ENCODE measurements at regions not wholly inside any gene's neighbourhood (a gene's known extent, or its start where the extent isn't known, plus 50 kb on each side); places are given as distances from the start of the nearest gene placed in this dataset.

GRCh38 chr3:86547692-86548091 is 443.3 kb downstream of the VGLL3 start:
- ATAC-seq = no peak

DNA sequence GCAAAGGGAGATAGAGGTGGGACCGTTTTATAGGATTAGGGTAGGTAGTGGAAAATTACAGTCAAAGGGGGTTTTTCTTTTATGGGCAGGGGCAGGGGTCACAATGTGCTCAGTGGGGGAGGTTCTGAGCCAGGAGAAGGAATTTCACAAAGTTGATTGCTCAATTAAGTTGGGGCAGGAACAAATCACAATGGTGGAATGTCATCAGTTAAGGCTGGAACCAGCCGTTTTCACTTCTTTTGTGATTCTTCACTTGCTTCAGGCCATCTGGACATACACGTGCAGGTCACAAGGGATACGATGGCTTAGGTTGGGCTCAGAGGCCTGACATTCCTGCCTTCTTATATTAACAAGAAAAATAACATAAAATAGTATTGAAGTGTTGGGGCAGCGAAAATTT is 453.8 kb downstream of the VGLL3 start:
- Histone ChIP-seq H3K4me3 (no peak overlapping the region), H3K36me3 (ENCODE audit: low read depth) (no peaks in the 10 kb centered on the region), H3K4me1 (ENCODE audit: low read depth) (no peaks in the 10 kb centered on the region), H3K9me3 (peaks cover 4% of the 10 kb centered on the region)
- DNase-seq (no peak), ATAC-seq (no peak)
- intact Hi-C loops (cut with DNase I, micrococcal nuclease) = no loop called here
- TF ChIP-seq CTCF (IDR thresholded peaks at IDR 0.05) = no peak

More at GRCh38 chr3:86547692-86548091, 443.3 kb downstream of the VGLL3 start:
- Histone ChIP-seq H3K36me3 (ENCODE audit: low read depth) (no peaks in the 10 kb centered on the region), H3K4me3 (no peak overlapping the region), H3K9me3 (no peaks in the 10 kb centered on the region), H3K4me1 (ENCODE audit: low read depth) (no peaks in the 10 kb centered on the region)
- intact Hi-C loops (cut with DNase I, micrococcal nuclease) = no loop called here
- TF ChIP-seq CTCF (IDR thresholded peaks at IDR 0.05) = no peak
- no peak for DNase-seq

DNA sequence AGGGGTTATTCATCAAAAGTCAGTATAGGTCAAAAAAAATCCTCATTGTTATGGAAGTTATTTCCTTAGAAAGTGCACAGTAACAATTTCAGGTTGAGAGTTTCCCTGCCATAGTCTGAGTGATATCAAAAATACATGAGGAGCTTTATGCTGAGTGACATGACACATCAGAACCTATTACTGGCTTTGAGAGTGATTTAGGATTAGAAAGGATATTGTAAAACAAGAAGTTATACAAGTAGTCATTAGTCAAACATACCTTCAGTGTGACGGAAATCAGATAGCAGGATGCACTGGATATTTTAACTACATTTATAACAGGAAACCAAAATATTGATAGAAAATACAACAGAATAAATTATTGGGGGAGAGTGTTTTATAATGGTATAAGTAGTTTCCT is 471.1 kb downstream of the VGLL3 start:
- Histone ChIP-seq H3K4me3 (no peak overlapping the region), H3K9me3 (no peaks in the 10 kb centered on the region), H3K36me3 (ENCODE audit: low read depth) (no peaks in the 10 kb centered on the region), H3K4me1 (ENCODE audit: low read depth) (no peaks in the 10 kb centered on the region)
- DNase-seq (no peak), ATAC-seq (no peak)
- intact Hi-C loops (cut with DNase I, micrococcal nuclease) = no loop called here
- TF ChIP-seq CTCF (IDR thresholded peaks at IDR 0.05) = no peak

GRCh38 chr3:86481636-86482035 is 509.3 kb downstream of the VGLL3 start:
- no peak for TF ChIP-seq CTCF (IDR thresholded peaks at IDR 0.05)
- intact Hi-C loops (cut with DNase I, micrococcal nuclease) = no loop called here
- Histone ChIP-seq H3K4me3 (no peak overlapping the region), H3K9me3 (no peaks in the 10 kb centered on the region), H3K4me1 (ENCODE audit: low read depth) (no peaks in the 10 kb centered on the region), H3K36me3 (ENCODE audit: low read depth) (no peaks in the 10 kb centered on the region)
- no peak for ATAC-seq
- no peak for DNase-seq

- ATAC-seq = no peak
- H3K36me3 ChIP-seq (ENCODE audit: low read depth) = no peaks in the 10 kb centered on the region
- intact Hi-C loops (cut with DNase I, micrococcal nuclease) = no loop called here
- no peaks in the 10 kb centered on the region for H3K9me3 ChIP-seq
- no peaks in the 10 kb centered on the region for H3K4me1 ChIP-seq (ENCODE audit: low read depth)
- TF ChIP-seq CTCF (IDR thresholded peaks at IDR 0.05) = no peak
- no peak for DNase-seq
- H3K4me3 ChIP-seq = no peak overlapping the region
These were observed 509.9 kb downstream of the VGLL3 start for GRCh38 chr3:86481031-86481430.

- Histone ChIP-seq H3K9me3 (no peaks in the 10 kb centered on the region), H3K4me3 (no peak overlapping the region), H3K4me1 (ENCODE audit: low read depth) (no peaks in the 10 kb centered on the region), H3K36me3 (ENCODE audit: low read depth) (no peaks in the 10 kb centered on the region)
- intact Hi-C loops (cut with DNase I, micrococcal nuclease) = no loop called here
- no peak for TF ChIP-seq CTCF (IDR thresholded peaks at IDR 0.05)
- DNase-seq (no peak), ATAC-seq (no peak)
These were observed 526.8 kb downstream of the VGLL3 start for GRCh38 chr3:86464180-86464579.

Measured in mucosa of descending colon (tissue), 3 donors.